Activated naive CD8-positive, alpha-beta T cell treated with anti-CD3 and anti-CD28 coated beads for 36 hours (primary cell): ENCODE measurements at regions not wholly inside any gene's neighbourhood (a gene's known extent, or its start where the extent isn't known, plus 50 kb on each side); places are given as distances from the start of the nearest gene placed in this dataset.
A peak's percentile ranks its signal among the peaks of the same experiment; 100 is the strongest.
"Not testable (repeated sequence)": the region's sequence is repeated elsewhere in the genome, so short reads cannot be mapped to it uniquely, and the experiment has no call there.

ENCODE experiments used
- DNase-seq: peaks from one replicate; pipeline ENCODE4 v3.0.0; 2021
- H3K27ac Mint-ChIP-seq: one replicate; pipeline ENCODE4 v1.8.0; 2022; ENCODE audit warnings: mild to moderate bottlenecking, moderate library complexity, mixed read lengths
- H3K27me3 Mint-ChIP-seq: one replicate; pipeline ENCODE4 v1.8.0; 2022; ENCODE audit warnings: mild to moderate bottlenecking, mixed read lengths
- H3K36me3 Mint-ChIP-seq: one replicate; pipeline ENCODE4 v1.8.0; 2021; ENCODE audit warnings: mild to moderate bottlenecking, mixed read lengths
- H3K4me1 Mint-ChIP-seq: one replicate; pipeline ENCODE4 v1.8.0; 2021; ENCODE audit warnings: mixed read lengths
- H3K4me3 Mint-ChIP-seq: one replicate; pipeline ENCODE4 v1.8.0; 2022; ENCODE audit warnings: mild to moderate bottlenecking, moderate library complexity, mixed read lengths
- H3K9me3 Mint-ChIP-seq: one replicate; pipeline ENCODE4 v1.8.0; 2022; ENCODE audit warnings: mixed read lengths

DNA sequence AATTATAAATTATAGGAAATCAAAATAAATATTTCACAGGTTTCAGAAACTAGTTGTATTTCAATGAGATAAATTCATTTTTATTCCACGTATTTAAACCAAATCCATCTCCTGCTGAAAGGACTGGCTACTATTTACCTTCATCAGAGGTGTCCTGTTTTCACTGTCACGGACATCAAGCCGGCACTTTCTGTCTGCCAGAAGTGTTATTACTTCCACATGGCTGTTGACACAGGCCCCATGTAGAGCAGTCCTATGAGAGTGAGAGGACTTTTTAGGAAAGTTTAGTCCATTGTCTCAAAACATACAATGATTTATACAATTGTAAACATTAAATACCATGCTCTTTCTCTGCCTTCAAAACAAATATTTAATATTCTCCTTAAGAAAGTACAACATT is 100.4 kb upstream of the ACBD5 start:
- Mint-ChIP-seq H3K4me3 (no peak overlapping the region), H3K27ac (no peak overlapping the region), H3K9me3 (no peaks in the 10 kb centered on the region), H3K27me3 (peaks cover 10% of the 10 kb centered on the region), H3K4me1 (peaks cover 18% of the 10 kb centered on the region), H3K36me3 (no peaks in the 10 kb centered on the region)
- no peak for DNase-seq

DNA sequence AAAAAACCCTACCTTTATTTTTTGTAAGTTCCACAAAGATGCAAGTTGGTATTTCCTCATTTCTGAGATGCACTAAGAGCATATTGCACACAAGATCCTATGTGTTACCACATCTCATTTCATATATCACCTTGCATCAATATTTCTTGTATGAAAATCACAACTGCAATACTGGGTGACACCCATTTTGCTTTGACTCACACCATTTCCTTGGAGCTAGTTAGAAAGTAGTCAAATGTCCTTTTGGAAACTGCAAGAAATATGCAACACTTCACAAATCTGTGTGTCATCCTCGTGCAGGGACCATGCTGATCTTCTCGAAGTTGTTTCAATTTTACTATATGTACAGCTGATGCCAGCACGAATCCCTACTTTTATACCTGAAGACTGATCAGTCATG is 94.6 kb upstream of the ACBD5 start:
- not testable (repeated sequence) for H3K4me3 Mint-ChIP-seq, H3K27ac Mint-ChIP-seq, DNase-seq, H3K4me1 Mint-ChIP-seq, H3K9me3 Mint-ChIP-seq, H3K36me3 Mint-ChIP-seq
- H3K27me3 Mint-ChIP-seq, result peaks cover 15% of the 10 kb centered on the region

DNA sequence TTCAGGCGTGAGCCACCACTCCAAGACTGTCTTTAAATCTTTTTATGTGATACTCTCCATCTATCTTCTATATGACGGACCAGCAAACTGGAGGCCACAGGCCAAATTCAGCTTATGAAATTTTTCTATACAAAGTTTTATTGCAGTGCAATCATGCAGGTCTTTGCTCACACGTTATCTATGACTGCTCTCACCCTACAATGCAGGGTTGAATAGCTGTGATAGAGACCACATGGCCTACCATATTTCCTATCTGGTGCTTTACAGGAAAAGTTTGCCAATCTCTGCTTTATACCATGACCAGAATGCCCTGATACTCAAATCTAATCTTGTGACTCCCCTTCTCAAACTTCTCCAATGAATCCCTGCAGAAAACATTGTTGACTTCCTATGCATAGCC is 89.5 kb upstream of the ACBD5 start:
- Mint-ChIP-seq H3K27ac (no peak overlapping the region), H3K27me3 (peaks cover 16% of the 10 kb centered on the region), H3K4me1 (no peaks in the 10 kb centered on the region), H3K36me3 (no peaks in the 10 kb centered on the region), H3K4me3 (no peak overlapping the region), H3K9me3 (no peaks in the 10 kb centered on the region)
- DNase-seq, result no peak

DNA sequence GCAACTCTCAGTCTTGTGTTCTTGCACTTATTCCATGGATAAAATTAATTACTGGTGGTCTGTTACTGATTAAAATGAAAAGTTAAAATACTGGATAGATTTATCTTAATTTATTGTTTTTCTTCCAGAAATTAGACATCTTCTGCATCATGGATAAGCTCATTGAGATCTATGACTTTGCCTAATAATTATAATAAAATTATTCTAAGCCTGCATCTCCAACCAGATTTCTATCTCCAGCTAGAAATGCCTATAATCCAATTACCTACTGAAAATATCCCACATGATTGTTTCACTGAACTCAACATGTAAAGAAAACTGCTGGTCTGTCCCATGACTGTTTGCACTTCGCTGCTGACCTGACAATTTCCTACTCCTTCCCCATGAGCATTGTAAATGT is 88.3 kb upstream of the ACBD5 start:
- Mint-ChIP-seq H3K4me1 (no peaks in the 10 kb centered on the region), H3K9me3 (no peaks in the 10 kb centered on the region), H3K4me3 (no peak overlapping the region), H3K27me3 (peaks cover 15% of the 10 kb centered on the region), H3K36me3 (no peaks in the 10 kb centered on the region), H3K27ac (no peak overlapping the region)
- DNase-seq, result no peak

DNA sequence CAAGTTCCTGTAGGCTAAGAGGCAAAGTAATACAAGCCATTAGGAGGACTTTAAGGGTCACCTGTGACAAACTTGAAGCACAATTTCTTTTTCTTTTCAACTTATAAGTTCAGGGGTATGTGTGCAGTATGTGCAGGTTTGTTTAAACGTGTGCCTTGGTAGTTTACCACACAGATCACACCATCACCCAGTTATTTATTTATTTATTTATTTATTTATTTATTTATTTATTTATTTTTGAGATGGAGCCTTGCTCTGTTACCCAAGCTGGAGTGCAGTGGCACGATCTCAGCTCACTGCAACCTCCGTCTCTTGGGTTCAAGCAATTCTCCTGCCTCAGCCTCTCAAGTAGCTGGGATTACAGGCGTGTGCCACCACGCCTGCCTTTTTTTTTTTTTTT is 86.2 kb upstream of the ACBD5 start:
- not testable (repeated sequence) for H3K4me3 Mint-ChIP-seq, H3K36me3 Mint-ChIP-seq, H3K9me3 Mint-ChIP-seq, H3K27ac Mint-ChIP-seq, H3K4me1 Mint-ChIP-seq, DNase-seq
- H3K27me3 Mint-ChIP-seq, result peaks cover 15% of the 10 kb centered on the region

DNA sequence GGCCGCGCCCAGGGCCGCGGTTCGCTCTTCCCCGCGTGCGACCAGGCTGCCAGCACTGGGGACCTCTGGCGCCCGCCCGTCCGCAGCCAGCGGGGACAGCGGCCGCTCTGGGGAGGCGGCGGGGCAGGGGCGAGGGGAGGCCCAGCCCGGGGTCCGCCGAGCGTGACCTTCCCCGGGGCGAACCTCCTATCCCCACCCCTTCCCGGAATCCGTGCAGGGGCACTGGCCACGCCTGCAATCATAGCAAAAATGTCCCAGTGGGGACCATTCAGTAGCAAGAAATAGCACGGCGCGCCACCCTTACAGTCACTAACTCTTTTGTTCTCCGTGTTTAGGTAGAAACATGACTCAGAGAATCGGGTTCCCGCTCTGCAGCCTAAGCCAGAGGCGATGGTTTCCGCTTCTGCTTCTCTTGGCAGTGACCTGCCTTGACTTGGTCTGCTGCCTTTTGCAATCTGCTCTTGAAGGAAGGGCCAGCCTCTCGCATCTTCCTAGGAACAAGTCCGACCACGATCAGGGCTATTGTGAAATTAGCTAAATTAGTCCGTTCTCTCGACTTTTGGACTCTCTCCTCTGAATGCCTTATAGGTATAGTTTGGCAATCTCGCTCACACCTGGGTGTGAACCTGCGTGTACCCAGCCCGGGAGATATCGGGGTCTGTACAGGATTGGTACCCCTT is 79.3 kb upstream of the ACBD5 start:
- peak; percentile 15 for DNase-seq
- H3K27me3 Mint-ChIP-seq, result peaks cover 27% of the 10 kb centered on the region
- H3K4me3 Mint-ChIP-seq, result peak overlapping the region; percentile 56
- H3K36me3 Mint-ChIP-seq, result no peaks in the 10 kb centered on the region
- H3K27ac Mint-ChIP-seq, result no peak overlapping the region
- H3K4me1 Mint-ChIP-seq, result peaks cover 6% of the 10 kb centered on the region
- no peaks in the 10 kb centered on the region for H3K9me3 Mint-ChIP-seq

DNA sequence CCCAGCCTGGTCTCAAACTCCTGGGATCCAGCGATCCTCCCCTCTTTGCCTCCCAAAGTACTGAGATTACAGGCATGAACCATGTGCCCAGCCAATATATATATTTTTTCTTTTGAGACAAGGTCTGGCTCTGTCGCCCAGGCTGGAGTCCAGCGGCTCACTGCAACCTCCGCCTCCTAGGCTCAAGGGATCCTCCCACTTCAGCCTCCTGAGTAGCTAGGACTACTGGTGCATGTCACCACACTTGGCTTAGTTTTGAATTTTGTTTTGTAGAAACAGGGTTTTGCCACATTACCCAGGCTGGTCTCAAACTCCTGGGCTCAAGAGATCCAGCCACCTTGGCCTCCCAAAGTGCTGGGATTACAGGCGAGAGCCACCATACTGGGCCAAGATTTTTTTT is 78.5 kb upstream of the ACBD5 start:
- not testable (repeated sequence) for H3K36me3 Mint-ChIP-seq, H3K27ac Mint-ChIP-seq, H3K9me3 Mint-ChIP-seq, DNase-seq
- Mint-ChIP-seq H3K27me3 (peaks cover 27% of the 10 kb centered on the region), H3K4me1 (peaks cover 11% of the 10 kb centered on the region), H3K4me3 (peak overlapping the region; percentile 14)

DNA sequence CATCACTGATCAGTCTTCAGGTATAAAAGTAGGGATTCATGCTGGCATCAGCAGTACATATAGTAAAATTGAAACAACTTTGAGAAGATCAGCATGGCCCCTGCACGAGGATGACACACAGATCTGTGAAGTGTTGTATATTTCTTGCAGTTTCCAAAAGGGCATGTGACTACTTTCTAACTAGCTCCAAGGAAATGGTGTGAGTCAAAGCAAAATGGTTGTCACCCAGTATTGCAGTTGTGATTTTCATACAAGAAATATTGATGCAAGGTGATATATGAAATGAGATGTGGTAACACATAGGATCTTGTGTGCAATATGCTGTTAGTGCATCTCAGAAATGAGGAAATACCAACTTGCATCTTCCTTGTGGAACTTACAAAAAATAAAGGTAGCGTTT is 74.5 kb upstream of the ACBD5 start:
- peaks cover 23% of the 10 kb centered on the region for H3K27me3 Mint-ChIP-seq
- H3K9me3 Mint-ChIP-seq, H3K4me3 Mint-ChIP-seq, DNase-seq, H3K4me1 Mint-ChIP-seq, H3K36me3 Mint-ChIP-seq, H3K27ac Mint-ChIP-seq: not testable (repeated sequence)

DNA sequence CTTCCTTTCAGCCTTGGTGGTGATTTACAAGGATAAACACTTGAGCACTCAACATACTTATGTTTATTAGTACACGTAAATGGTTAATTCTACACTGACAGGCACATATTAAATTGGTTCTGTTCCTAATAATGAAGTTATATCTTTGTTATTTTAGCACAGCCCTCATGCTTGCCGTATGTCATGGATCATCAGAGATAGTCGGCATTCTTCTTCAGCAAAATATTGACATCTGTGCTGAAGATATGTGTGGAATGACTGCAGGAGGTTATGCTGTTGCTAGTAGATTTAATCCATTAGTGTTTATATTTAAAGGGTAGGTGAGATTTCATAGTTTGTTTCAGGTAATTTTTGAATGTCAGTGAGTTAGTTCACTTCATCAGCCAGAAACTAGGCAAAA is 73.0 kb upstream of the ACBD5 start:
- DNase-seq, H3K36me3 Mint-ChIP-seq, H3K9me3 Mint-ChIP-seq, H3K27me3 Mint-ChIP-seq, H3K27ac Mint-ChIP-seq, H3K4me1 Mint-ChIP-seq, H3K4me3 Mint-ChIP-seq: not testable (repeated sequence)

DNA sequence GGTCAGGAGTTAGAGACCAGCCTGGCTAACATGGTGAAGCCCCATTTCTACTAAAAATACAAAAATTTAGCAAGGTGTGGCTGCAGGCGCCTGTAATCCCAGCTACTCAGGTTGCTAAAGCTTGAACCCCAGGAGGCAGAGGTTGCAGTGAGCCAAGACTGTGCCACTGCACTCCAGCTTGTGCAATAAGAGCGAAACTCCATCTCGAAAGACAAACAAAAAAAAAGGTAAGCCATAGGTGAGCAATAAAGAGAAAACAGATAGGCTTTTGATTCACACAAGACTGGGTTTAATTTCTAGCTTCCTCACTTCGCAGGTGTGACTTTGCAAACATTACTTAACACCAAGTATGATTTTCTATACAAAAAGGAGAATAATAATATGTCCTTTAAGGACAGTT is 72.3 kb upstream of the ACBD5 start:
- no peaks in the 10 kb centered on the region for H3K9me3 Mint-ChIP-seq
- peaks cover 7% of the 10 kb centered on the region for H3K4me1 Mint-ChIP-seq
- no peak for DNase-seq

DNA sequence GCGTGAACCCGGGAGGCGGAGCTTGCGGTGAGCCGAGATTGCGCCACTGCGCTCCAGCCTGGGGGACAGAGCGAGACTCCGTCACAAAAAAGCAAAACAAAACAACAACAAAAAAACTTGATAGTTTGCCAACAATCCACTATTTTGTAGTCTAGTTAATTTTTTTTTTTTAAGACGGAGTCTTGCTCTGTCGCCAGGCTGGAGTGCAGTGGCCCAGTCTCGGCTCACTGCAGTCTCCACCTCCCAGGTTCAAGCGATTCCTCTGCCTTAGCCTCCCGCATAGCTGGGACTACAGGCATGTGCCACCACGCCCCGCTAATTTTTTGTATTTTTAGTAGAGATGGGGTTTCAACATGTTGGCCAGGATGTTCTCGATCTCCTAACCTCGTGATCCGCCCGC is 71.2 kb upstream of the ACBD5 start:
- not testable (repeated sequence) for H3K9me3 Mint-ChIP-seq, H3K27me3 Mint-ChIP-seq, H3K4me3 Mint-ChIP-seq, DNase-seq, H3K27ac Mint-ChIP-seq, H3K36me3 Mint-ChIP-seq, H3K4me1 Mint-ChIP-seq

More for the DNA sequence above, 72.3 kb upstream of the ACBD5 start:
- Mint-ChIP-seq H3K4me3 (no peak overlapping the region), H3K36me3 (no peaks in the 10 kb centered on the region), H3K27me3 (peaks cover 4% of the 10 kb centered on the region), H3K27ac (no peak overlapping the region)

DNA sequence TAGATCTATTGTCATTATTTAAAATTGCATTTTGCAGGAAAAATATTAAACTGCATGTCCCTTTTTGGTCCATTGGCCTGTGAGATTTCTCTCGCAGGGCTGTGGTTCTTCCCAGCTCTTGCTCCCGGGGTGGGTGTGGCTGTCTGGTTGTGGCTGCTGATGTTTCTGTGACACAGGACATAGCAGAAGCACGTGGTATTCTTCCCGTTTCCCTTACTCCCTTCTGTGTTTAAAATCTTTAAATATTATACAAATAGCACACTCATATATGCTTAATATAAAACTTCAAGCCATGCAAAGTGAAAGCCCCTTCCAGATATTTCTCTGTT is 57.9 kb upstream of the ACBD5 start:
- not testable (repeated sequence) for H3K4me3 Mint-ChIP-seq, H3K9me3 Mint-ChIP-seq, H3K27me3 Mint-ChIP-seq, H3K36me3 Mint-ChIP-seq, H3K27ac Mint-ChIP-seq, DNase-seq, H3K4me1 Mint-ChIP-seq

DNA sequence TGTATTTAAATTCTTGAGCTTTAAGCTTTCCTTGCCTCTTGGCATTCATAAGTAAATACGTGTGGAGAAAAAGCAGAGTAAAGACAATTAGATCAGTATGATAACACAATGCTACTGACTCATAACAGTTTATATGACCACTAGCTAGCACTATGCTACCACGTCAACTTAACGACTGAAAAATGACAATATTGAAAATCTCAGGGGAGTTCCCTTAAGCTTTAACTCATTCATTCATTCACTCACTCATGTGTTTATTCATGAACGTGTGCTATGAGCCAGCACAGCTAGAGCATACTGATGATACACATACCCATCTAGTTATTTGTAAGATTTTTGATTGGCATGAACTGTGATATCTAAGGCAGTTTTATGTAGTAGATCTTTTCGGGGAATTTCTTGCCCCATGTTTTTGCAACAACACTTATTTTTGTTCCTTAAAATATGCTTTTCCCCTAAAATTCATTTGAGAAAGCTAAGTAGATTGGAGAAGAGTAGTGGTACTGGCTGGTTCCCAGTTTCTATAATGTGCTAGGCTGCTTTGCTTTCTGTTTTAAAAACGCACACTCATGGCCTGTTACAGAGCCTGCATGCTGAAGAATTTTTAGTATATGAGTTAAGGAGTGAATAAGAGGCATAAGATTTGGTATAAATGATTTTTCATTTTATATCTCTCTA is 57.4 kb upstream of the ACBD5 start:
- H3K27me3 Mint-ChIP-seq, result no peaks in the 10 kb centered on the region
- H3K9me3 Mint-ChIP-seq, result no peaks in the 10 kb centered on the region
- H3K27ac Mint-ChIP-seq, result no peak overlapping the region
- peaks cover 1% of the 10 kb centered on the region for H3K4me1 Mint-ChIP-seq
- H3K4me3 Mint-ChIP-seq, result no peak overlapping the region
- DNase-seq, result no peak
- no peaks in the 10 kb centered on the region for H3K36me3 Mint-ChIP-seq

DNA sequence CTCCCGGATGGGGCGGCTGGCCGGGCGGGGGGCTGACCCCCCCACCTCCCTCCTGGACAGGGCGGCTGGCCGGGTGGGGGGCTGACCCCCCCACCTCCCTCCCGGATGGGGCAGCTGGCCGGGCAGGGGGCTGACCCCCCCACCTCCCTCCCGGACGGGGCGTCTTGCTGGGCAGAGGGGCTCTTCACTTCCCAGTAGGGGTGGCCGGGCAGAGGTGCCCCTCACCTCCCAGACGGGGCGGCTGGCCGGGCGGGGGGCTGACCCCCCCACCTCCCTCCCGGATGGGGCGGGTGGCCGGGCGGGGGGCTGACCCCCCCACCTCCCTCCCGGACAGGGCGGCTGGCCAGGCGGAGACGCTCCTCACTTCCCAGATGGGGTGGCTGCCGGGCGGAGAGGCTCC is 55.7 kb upstream of the ACBD5 start:
- H3K4me1 Mint-ChIP-seq, DNase-seq, H3K36me3 Mint-ChIP-seq, H3K4me3 Mint-ChIP-seq, H3K9me3 Mint-ChIP-seq, H3K27me3 Mint-ChIP-seq, H3K27ac Mint-ChIP-seq: not testable (repeated sequence)

DNA sequence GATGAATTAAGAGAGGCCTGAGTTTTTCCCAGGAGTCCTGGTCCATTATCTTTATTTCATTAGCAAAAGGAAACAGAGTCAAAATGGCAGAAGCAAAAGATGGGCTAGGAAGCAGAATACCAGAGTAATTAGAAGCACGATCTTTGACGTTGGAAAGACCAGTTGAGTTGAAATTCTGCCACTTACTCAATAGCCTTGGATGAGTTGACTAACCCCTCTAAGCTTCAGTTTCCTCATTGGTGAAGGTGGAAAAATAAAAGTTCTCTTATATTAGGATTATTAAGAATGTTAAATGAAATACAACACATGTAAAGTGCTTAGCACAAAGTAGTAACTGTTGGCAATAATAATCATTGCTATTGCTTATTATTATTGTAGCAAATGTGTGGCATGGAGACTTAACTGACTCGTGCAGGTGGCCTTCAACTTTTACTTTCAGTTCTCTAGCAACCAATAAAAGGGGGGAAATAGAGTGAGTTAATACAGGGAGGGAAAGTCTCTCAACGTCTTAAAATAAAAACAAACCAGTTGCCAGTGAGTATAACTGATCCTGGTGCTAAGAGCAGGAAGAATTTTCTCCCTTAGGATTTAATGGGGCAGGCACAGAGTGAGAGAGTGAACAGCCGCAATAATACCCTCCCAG is 50.8 kb upstream of the ACBD5 start:
- not testable (repeated sequence) for H3K9me3 Mint-ChIP-seq, H3K4me1 Mint-ChIP-seq, H3K27me3 Mint-ChIP-seq, DNase-seq, H3K36me3 Mint-ChIP-seq
- H3K4me3 Mint-ChIP-seq, result peak overlapping the region; percentile 57
- H3K27ac Mint-ChIP-seq, result peak overlapping the region; percentile 23
